ENCODE measurements at regions not wholly inside any gene's neighbourhood (a gene's known extent, or its start where the extent isn't known, plus 50 kb on each side); places are given as distances from the start of the nearest gene placed in this dataset.
"Not testable (repeated sequence)": the region's sequence is repeated elsewhere in the genome, so short reads cannot be mapped to it uniquely, and the experiment has no call there.

DNA sequence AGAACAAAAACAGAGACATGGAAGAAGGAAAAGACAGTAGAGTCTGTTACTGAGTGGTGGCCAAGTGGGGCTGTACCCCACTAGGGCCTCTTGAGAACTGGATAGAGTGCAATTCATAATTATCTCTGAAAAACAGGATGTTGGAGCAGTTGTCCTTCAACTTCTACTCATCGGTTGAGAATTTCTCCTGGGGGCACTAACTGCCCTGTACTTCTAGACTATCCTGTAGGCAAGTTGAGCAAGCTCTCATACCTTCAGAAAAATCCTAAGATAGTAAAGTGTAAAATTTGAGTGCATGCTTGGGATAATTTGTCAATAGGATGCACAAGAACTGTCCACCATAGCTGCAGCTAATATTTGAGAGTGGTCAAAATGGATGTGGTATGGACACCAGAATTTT, 179.7 kb upstream of the CNKSR2 start:
- Histone ChIP-seq H3K4me3 (no peak overlapping the region), H3K27ac (no peak overlapping the region)
- no peak for DNase-seq (ENCODE audit: low spot score)
- TF ChIP-seq, protein P1, sequence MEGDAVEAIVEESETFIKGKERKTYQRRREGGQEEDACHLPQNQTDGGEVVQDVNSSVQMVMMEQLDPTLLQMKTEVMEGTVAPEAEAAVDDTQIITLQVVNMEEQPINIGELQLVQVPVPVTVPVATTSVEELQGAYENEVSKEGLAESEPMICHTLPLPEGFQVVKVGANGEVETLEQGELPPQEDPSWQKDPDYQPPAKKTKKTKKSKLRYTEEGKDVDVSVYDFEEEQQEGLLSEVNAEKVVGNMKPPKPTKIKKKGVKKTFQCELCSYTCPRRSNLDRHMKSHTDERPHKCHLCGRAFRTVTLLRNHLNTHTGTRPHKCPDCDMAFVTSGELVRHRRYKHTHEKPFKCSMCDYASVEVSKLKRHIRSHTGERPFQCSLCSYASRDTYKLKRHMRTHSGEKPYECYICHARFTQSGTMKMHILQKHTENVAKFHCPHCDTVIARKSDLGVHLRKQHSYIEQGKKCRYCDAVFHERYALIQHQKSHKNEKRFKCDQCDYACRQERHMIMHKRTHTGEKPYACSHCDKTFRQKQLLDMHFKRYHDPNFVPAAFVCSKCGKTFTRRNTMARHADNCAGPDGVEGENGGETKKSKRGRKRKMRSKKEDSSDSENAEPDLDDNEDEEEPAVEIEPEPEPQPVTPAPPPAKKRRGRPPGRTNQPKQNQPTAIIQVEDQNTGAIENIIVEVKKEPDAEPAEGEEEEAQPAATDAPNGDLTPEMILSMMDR (IDR thresholded peaks at IDR 0.05), result no peak

DNA sequence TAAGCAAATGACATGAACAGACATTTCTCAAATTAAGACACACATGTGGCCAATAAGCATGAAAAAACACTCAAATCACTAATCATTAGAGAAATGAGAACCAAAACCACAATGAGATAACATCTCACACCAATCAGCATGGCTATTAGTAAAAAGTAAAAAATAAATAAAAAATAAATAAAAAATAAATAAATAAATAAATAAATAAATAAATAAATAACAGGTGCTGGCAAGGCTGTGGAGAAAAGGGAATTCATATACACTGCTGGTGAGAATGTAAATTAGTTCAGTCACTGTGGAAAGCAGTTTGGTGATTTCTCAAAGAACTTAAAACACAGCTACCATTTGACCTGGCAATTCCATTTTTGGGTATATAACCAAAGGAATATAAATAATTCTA, 167.1 kb upstream of the CNKSR2 start:
- no peak for DNase-seq (ENCODE audit: low spot score)
- H3K27ac ChIP-seq, result no peak overlapping the region
- H3K4me3 ChIP-seq, result no peak overlapping the region
- TF ChIP-seq, protein P1 (IDR thresholded peaks at IDR 0.05), result no peak

DNA sequence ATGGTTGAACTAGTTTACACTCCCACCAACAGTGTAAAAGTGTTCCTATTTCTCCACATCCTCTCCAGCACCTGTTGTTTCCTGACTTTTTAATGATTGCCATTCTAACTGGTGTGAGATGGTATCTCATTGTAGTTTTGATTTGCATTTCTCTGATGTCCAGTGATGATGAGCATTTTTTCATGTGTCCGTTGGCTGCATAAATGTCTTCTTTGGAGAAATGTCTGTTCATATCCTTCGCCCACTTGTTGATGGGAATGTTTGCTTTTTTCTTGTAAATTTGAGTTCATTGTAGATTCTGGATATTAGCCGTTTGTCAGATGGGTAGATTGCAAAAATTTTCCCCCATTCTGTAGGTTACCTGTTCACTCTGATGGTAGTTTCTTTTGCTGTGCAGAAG, 155.0 kb upstream of the CNKSR2 start:
- H3K4me3 ChIP-seq; DNase-seq (ENCODE audit: low spot score); H3K27ac ChIP-seq: not testable (repeated sequence)

DNA sequence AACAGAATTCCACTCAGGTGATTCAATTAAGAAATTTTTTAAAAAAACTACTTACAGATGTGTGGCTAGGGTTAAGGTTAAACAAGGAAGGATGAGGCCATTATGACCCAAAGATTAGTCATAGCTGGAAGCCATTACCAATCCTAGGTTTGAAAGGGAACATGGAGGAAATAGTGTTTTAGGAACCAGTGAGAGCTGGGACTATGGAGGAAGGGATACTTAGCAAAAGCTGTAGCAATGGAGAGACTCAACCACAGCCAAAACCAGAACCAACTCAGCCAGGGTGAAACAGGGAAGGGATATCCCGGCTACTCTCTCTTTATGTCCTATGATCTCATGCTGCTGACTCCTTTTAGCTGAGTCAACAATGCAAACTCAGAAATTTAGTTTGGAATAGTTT, 148.6 kb upstream of the CNKSR2 start:
- Histone ChIP-seq H3K4me3 (no peak overlapping the region), H3K27ac (no peak overlapping the region)
- no peak for DNase-seq (ENCODE audit: low spot score)
- TF ChIP-seq, protein P1 (IDR thresholded peaks at IDR 0.05), result no peak

DNA sequence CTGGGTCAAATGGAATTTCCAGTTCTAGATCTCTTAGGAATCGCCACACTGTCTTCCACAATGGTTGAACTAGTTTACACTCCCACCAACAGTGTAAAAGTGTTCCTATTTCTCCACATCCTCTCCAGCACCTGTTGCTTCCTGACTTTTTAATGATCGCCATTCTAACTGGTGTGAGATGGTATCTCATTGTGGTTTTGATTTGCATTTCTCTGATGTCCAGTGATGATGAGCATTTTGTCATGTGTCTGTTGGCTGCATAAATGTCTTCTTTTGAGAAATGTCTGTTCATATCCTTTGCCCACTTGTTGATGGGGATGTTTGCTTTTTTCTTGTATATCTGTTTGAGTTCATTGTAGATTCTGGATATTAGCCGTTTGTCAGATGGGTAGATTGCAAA, 145.2 kb upstream of the CNKSR2 start:
- not testable (repeated sequence) for DNase-seq (ENCODE audit: low spot score); H3K27ac ChIP-seq; H3K4me3 ChIP-seq

DNA sequence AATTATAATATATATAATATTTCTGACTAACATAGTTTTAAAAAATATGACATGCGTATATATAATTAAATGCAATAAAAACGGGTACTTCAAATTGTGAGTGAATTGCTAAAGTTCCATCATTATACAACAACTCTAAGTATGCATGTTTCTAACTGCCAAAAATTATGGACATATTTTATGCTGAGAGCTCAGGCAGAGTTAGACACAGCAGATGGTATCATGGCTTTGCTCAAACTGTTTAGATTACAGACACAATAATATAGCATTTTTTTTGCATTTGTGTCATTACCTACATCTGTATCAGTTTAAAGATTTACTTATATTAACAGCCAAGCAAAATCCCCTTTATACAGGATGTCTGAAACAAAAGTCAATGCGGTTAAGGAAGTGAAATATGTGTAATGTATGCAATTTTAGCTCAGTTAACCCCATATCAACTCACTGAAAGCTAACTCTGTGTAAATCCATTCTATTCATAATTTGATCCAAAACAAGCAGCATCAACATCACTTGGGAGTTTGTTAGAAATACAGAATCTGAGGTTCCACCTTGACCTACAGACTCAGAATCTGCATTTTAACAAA, 119.1 kb upstream of the CNKSR2 start:
- no peak overlapping the region for H3K27ac ChIP-seq
- no peak overlapping the region for H3K4me3 ChIP-seq
- TF ChIP-seq, protein P1 (IDR thresholded peaks at IDR 0.05), result no peak
- no peak for DNase-seq (ENCODE audit: low spot score)

DNA sequence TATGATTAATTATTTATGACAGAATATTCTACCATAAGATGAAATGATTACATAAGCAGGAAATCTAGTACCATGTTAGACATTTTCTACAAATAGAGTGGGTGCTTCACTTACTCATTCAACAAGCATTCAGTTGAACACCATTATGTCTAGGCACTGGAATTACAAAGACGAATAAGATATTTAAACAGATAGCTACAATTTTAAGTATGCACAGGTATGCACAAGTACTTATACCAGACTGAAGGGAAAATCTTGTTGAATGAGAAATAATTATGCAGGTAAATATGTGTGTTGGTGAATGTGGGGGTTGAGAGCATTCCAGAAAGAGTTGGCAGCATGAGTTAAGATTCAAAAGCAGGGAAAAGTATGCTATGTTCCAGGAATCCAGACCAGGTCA, 107.3 kb upstream of the CNKSR2 start:
- no peak for DNase-seq (ENCODE audit: low spot score)
- TF ChIP-seq, protein P1 (IDR thresholded peaks at IDR 0.05), result no peak
- Histone ChIP-seq H3K4me3 (no peak overlapping the region), H3K27ac (no peak overlapping the region)

DNA sequence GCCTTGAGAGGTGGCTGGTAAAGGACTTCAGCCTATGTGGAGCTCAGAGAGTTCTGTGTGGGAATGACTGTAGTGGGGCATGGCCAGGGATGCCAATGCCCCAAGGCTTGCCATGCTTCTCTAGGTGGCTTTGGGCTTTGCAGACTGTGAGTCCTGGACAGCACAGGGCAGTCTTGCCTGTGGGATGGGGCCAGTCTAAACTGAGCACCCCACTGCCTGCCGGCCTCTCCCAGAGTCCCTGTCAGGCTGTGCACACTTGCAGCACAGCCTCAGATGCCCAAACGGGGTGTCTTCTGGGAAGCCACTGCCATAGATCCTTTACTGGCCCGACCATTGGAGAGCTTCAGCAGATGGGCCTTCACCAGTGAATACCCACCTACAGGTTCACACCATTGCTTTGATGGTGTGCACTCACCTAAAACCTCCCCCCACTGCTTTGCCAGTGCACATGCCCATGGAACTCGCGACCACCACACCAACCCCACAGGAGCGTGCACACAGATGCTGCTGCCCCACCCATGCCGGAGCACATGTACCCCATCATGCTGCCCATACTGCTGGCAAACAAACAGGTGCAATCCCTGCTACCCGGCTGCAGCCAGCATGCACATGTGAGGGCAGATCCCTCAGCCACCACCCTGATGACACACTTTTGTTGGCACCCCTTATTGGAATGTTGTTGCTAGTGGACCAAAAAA, 97.3 kb upstream of the CNKSR2 start:
- H3K4me3 ChIP-seq, result no peak overlapping the region
- no peak overlapping the region for H3K27ac ChIP-seq
- TF ChIP-seq, protein P1 (IDR thresholded peaks at IDR 0.05), result no peak
- DNase-seq (ENCODE audit: low spot score), result no peak
